HG03565 (cell line): ENCODE measurements at regions not wholly inside any gene's neighbourhood (a gene's known extent, or its start where the extent isn't known, plus 50 kb on each side); places are given as distances from the start of the nearest gene placed in this dataset.

ENCODE experiments used
- ATAC-seq: cut with Tn5 transposase; IDR thresholded peaks from one replicate; pipeline ENCODE4 v1.9.1; 2021; ENCODE audit warnings: mild to moderate bottlenecking, moderate library complexity; ENCODE audit not compliant: unreplicated experiment

DNA sequence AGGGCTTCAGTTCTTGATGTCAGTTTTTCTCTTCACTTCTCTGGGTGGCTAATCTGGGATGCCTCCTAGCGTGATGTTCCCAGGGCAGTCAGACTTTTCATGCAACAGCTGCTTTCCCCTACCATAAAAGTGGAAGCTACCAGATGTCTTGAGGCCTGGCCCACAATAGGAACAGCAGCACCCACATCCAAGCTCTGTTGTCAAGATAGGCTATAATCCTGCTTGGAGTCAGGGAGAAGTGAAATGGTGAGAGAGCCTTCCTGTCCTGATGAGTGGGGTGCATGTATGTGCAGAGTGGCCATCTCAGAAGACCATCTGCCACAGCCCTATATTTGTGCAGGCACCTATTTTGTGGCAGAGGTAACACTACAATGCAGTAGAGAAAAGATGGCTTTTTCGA lies 108.0 kb downstream of the HTR5A start:
- ATAC-seq, result no peak

DNA sequence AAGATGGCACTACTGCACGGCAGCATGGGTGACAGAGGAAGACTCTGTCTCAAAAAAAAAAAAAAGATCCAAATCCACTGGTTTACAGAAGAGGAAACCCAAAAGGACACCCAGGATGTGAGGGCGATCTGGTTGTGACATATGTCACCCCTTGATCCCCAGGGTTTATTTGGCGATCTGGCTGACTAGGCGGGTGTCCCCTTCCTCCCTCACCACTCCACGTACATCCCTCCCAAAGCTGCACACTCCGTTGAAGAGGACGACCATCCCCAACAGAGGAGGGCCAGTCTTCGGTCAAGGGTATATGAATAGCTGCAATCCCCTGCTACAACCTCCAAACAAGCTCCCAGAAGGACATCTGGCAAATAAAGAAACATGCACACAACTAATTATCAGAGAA lies 111.6 kb downstream of the HTR5A start:
- no peak for ATAC-seq

DNA sequence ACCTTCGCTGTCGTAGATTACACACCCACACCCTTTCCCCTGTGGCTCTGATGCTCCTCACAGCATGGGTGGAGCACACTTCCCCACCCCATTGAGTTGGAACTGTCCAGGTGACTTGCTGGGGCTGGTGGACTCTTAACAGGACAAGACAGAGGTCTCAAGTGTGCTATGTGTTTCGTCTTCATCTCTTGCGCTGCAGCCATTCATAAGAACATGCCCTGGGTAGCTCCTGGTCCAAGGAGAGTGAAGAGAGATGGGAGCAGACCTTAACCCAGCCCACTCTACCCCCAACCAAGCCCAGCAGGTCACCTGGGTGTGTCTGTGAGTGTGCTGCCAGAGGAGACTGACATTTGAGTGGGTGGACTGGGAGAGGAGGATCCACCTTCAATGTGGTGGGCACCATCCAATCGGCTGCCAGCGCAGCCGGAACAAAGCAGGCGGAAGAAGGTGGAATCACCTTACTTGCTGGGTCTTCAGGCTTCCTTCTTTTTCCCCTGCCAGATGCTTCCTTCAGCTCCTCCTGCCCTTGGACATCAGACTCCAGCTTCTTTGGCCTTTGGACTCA lies 112.4 kb downstream of the HTR5A start:
- ATAC-seq, result no peak

DNA sequence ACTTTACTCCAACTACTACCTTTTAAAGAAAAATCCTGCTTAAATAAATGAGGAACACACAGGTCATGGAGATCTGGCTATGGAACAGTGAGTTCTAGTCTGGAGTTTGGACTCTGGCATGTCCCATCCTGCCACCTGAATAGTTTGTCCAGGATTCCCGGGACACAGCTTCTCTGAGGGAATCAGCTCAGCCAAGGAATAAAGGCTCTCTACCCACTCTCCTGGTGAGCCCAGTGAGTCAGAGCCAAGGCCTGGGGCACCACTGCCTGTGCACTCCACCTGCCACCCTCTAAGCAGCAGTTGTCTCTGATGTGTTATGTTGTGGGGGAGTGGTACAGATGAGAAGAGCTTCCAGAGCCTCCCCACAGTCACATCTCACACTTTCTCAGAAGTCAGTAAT lies 113.5 kb downstream of the HTR5A start:
- no peak for ATAC-seq

DNA sequence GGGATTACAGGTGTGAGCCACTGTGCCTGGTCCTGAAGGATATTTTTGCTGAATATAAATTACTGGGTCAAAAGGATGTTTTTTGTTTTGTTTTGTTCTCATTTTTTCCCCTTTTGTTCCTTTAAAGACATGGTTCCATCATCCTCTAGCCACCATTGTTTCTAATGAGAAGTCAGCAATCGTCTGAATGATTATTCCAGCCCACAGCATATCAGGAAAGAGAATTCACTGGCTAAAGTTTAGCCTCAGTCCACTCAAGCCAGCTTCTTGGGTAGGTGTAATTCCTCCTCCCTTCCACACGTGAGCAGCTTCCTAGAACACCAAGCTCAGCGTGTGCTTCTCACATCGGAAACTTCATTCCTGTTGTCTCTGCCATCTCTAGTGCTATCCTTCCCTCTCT lies 112.8 kb upstream of the INSIG1 start:
- ATAC-seq, result no peak

DNA sequence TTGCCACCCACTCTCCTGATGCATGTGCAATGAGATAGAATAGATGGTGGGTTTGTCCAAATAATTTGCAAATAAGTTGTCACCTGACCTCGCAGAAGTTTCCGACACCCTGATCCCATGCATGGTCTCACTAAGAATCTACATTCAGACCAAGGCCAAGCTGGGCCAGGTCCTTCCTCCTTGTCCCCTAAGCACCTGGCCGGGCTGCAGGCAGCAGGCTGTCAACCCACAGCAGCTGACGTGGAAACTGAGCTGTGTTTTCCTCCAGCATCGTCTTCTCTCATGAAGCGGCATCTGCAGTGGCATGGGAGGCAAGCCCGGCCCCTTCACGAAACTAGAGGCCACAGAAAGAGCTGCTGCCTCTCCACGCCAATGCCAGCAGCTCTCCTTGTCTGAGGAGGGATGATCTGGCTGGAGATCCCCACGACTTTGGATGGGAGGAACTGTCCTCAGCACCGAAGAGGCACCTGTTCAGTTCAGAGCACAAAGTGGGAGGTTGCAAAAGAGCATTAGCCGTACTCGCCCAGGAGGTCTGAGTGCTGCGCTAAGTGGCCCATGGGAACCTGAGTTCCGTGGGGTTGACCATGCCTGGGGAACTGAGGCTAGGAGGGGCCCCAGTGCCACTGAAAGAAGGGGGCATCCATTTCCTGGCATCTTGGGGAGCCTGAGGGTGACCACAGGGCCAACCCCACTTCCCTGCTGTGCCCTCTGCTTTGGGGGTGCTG lies 110.5 kb upstream of the INSIG1 start:
- no peak for ATAC-seq

DNA sequence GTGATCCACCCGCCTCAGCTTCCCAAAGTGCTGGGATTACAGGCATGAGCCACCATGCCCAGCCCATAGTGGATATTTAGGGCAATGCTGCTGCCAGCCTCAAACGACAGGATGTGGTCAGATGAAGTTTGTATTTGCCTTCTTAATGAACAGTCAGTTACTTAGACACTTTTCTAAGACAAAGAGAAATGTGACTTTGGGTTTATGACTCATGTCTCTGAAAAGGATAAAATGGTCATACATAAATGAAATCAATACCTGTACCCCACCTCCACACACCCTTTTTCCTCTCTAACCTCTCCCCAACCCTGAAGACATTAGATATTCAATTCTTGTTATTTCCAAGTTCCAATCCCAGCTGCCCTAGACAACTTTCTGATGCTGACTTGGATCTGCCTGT lies 109.3 kb upstream of the INSIG1 start:
- ATAC-seq, result no peak

DNA sequence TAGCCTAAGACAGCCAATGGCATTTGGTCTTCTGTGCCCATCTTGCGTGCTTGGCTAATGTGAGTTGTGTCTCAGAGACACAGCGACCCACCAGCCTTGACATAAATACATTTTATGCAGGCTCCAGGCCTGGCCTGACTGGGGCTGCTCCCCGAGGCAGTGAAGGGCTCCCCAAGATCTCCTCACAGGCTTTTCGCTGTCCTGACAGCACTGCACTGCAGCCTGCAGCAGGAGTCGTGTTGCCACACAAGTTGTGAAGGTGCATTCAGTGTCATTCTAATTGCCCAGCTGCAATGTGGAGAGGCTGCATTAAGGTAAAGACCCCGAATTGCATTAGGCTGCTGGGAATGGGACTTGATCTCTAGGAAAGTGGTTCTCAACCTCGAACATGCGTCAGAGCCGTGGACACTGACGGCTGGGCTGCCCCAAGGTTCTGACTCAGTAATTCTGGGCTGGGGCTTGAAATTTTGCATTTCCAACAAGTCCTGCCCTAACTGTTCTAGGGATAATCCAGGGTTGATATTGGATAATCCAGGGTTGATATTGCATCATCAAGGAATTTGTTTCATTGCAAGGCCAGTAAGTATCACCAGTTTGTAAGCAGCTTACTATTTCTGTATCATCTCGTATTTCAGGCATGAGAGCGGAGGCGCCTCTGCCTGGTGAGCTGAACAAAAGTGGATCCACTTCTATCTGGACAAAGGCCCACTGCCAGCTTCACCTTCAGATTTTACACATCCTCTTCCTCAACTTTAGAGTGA lies 108.7 kb upstream of the INSIG1 start:
- ATAC-seq, result no peak

DNA sequence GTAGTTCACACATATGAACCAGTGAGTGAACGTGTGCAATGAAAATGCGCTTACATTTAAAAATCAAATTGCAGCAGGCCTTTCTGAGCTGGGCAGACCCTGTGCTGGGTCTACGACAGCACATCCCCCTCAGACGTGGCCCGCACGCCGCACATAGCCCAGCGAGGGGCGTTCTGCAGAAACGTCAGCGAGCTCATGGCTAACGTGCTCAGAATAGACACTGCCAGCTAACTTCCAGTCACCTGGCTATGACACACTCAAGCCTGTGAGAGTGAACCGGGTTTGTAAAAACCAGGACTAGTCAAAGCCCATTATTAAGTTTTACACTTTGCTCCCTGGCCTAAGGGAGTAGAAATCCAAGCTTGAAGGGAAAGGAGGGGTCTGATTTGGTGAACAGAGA lies 108.1 kb upstream of the INSIG1 start:
- ATAC-seq, result no peak

DNA sequence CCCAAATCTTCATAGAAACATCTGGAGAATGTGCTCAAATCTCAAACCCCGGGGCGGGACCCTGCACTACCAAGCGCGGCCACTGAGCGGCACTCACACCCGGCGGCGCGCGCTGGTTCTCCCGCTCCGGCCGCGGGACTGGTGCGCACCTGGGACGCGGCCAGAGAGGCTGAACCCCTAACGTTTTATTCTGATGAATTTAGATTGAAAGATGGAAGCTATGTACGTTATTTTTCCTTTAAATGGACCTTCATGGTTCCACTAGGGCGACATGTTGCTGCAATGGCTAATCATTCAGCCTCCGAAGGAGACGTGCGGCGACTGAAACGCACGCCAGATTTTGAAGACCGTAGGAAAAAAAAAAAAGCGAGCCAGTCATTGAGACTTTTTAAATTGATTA lies 107.0 kb upstream of the INSIG1 start:
- no peak for ATAC-seq

DNA sequence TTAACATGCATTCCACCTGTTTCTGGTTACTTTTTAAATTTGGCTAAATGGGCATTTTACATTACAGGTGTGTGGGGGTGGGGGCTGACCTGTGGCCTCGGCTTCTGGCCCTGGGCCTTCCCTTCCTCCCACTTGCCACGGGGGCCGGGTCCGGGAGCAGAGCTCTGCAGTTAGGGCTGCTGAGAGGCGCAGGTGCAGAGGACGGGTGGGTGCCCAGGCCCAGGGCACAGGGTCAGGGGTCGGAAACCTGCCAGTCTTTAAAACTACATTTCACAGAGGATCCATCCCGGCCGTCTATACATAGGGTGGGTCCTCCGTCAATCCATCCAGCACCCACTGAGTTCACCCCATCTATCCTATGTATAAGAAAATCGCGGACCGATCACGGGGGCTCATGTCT lies 106.5 kb upstream of the INSIG1 start:
- ATAC-seq, result no peak

DNA sequence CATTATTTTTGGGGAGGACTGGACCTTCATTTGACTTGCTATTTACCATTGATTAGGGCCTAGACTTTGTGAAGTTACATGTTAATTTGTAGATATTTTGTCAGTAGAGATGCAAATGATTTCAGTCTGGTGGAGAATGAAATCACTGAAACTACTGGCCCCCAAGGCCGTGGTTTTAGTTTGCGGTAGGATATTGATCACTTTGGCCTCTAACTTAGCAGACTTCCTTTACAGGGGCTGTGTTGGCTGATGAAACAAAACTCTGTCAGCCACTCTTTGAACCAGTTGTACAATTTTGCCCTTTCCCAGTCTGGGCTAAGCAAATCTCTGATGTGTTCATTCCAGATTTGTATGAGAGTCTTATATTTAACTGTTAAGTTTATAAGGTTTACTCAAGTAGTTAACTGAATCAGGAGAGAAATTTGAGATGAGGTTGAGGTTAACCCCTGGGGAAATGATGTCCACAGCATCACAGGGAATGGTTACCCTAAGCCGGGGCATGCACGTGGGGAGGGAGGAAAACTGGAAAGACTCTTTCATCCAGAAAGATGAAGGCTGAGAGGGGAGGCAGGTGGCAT lies 105.7 kb upstream of the INSIG1 start:
- ATAC-seq, result no peak

DNA sequence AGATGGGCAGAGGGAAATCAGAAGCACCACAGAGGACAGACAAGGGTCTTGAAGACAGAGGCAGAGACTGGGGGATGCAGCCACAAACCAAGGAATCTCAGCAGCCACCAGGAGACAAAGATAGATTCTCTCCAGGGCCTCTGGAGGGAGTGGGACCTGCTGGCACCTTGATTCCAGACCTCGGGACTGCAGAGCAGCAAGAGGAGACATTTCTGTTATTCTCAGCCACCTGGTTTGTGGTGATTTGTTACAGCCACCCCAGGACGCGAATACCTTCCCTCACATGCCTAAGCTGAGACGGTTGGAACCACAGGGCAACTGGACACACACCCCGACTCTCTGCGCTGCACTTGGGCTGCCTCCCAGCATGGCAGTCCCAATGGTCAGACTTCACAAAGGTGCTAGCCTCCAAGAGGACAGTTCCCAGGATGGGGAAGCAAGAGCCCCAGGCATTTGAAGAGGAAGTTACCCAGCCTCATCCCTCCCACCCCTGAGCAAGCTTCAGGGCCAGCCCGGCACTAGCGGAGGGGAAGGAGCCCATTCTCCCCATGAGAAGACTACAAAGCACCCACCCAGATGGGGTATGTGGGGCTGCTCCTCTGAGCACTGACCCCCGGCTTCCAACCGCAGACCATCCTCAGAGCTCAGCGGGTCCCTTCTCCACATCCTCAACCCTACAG lies 104.6 kb upstream of the INSIG1 start:
- no peak for ATAC-seq

DNA sequence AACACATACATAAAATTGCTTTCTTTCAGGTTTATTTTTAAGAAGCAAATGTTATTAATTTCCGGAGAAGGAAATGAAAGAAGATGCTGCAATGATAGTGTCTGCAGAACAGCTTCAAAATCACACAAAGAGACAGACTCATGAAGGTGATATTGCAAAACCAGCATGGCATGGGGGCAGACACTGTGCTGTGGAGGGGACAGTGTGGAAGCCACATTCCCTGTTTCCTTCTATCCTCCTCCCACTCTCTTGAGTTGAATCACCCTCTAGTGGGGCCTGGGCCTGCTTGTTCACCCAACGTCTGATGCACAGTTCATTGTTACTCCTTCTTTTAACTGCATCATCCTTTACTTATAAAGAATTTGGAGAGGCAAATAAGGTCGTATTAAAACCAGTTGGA lies 104.0 kb upstream of the INSIG1 start:
- no peak for ATAC-seq

DNA sequence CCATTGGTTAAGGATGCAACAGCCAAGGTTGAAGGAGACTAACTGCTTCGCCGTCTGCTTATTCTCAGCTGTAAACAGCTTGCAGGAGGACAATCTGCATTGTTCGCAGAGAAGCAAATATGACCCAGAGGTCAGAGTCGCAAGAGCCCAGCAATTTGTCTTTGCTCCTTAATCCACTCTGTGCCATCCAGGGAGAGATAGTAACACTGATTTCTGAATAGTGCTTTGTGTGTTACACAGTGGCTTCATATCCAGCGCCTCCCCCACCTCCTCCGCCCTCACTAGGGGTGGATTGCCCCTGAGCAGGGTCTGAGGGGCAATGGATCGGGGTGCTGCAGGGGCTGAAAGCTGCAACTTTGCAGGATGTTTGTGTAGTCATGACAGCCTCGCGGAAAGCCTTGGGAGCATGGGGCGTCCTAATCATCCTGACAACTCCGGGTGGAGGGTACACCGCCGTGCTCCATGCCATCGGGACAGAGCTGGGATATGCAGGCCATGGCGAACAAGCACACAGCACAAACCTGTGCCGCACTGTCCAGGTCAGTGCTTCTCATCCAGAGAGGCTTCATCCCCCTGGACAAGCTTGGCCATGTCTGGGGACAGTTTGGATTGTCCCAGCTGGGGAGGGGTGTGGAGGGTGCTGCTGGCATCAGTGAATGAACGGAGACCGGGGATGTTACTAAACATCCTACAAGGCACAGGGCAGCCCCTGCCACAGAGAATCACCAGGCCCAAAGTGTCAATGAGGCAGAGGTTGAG lies 103.1 kb upstream of the INSIG1 start:
- no peak for ATAC-seq

DNA sequence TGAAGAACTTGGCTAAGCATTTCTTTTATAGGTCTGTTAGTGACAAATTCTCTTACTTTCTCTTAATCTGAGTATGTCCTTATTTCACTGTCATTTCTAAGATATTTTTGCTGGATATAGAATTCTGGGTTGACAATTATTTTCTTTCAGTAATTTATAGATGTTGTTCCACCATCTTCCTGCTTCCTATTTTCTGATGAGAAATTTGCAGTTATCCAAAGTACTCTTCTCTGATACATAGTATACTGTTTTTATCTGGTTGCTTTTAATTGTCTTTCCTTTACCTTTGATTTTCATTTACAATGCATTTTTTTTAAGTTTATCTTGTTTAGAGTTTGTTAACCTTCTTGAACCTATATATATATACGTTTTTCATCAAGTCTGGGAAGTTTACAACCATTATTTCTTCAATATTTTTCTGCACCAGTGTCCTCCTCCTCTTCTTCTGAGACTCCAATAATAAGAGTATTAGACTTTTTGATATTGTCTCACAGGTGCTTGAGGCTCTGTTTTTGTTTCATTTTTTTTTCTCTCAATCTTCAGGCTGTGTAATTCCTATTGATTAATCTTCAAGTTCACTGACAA lies 101.6 kb upstream of the INSIG1 start:
- ATAC-seq, result no peak

DNA sequence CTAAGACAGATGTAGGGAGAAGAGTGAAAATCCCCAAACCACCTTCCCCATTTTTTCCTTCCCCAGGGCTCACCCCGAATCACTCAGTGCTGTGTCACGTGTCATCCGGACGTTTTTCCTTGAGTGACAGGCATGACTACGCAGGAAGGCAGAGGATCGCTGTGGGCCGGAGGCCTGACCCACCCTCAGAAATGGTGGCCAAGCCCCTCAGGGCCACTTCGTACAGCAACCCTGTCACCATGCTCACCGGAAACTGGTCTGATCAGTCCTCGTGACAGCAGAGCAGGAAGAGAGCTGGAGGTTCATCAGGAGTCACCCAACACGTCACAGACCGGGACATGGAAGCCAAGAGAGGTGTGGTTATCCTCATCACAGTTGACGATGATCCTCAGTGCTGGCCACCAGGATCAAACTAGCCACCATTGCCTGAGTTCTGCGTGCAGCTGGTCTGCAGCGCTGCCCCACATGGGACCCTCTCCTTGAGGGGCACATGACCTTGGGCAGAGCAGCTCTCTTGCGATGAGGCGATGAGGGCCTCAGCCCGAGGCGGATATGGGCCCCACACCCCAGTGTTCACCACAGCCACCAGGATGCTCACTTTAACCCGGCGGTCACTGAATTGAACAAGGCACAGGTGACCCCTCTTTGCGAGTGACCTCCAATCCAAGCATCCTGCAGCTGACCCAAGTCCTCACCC lies 99.3 kb upstream of the INSIG1 start:
- no peak for ATAC-seq

DNA sequence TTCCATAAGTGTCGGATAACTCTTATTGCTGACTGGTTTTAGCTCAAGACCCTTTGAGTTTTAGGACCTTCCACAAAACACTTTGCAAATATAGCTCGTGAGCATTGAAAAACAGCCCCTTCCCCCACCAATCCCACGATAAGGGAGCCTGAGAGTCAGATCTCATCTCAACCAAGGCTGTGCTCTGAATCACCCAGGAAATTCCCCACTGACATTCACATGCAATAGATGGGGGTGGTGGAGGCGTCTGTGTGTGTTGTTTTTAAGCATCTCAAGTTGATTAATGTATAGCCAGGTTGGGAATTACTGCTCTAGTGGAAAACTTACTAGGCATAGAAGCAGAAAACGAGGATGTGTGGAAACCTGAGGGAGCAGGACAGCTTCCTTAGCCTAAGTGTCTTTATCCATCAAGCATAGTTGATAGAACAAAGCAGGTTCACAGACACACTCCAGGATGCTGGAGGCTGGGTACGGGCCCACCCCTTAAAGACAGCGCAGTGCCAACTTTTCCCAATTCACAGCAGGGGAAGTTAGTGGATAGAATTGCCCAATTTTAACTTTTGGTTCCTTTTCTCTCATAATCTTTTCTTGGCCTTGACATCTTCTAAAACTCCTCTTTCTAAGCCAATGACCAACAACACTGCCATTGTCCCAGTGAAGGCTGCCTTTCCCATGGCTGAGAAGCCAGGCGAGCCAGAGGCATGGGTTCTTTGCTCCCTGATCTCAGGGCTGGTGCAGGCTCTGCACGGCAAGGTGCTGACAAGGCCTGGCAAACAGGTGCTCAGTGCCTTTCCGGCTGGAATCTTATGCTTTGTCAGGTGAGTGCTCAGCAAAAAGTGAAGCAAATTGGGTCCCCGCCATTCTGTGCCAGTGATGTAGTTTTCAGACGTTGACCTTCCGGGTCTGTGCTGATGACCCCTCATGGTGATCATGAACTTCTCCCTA lies 98.5 kb upstream of the INSIG1 start:
- peak; percentile 69 for ATAC-seq
